HepG2 (cell line): ENCODE measurements at regions not wholly inside any gene's neighbourhood (a gene's known extent, or its start where the extent isn't known, plus 50 kb on each side); places are given as distances from the start of the nearest gene placed in this dataset.

Source experiments
- ARNT ChIP-seq: fragments of 450-650 bp; IDR thresholded peaks from 2 replicates; pipeline ENCODE4 v1.6.1; 2017
- EZH2 ChIP-seq: conservative IDR thresholded peaks from 2 replicates; pipeline ENCODE4 v1.6.1; 2012; ENCODE audit warnings: mild to moderate bottlenecking, low read depth, low read length, moderate library complexity
- GATAD2A ChIP-seq: IDR thresholded peaks from 2 replicates; pipeline ENCODE4 v1.6.1; 2016
- KAT8 ChIP-seq: IDR thresholded peaks from 2 replicates; pipeline ENCODE4 v1.6.1; 2016; ENCODE audit warnings: missing genetic modification reagents, missing compliant biosample characterization
- MAZ ChIP-seq, 2 experiments: sonication (generic) in 1 of 2; formaldehyde crosslinking in 1 of 2; IDR thresholded peaks; 2 replicates each; pipeline versions ENCODE4 v1.5.0 to v1.6.1; 2012 to 2020; ENCODE audit warnings: low read depth in 2 of 2, mild to moderate bottlenecking in 2 of 2, borderline replicate concordance in 1 of 2, improper control_type of control experiment in 1 of 2, low read length in 1 of 2, missing genetic modification reagents in 1 of 2, moderate library complexity in 1 of 2
- NR1H2 ChIP-seq: sonication (generic); formaldehyde crosslinking; IDR thresholded peaks from 2 replicates; pipeline ENCODE4 v1.8.1; 2022; ENCODE audit warnings: low read depth, missing genetic modification reagents, borderline replicate concordance
- RAD21 ChIP-seq: fragments of 450-650 bp; formaldehyde crosslinking; IDR thresholded peaks from 2 replicates; pipeline ENCODE4 v1.5.0; 2020; ENCODE audit warnings: mild to moderate bottlenecking
- SIN3A ChIP-seq: IDR thresholded peaks from 2 replicates; pipeline ENCODE4 v1.6.1; 2011; ENCODE audit warnings: low read depth, mild to moderate bottlenecking, control low read depth, low read length, borderline replicate concordance
- TCF7L2 ChIP-seq: IDR thresholded peaks from 2 replicates; pipeline ENCODE4 v1.6.1; 2011; ENCODE audit warnings: mild to moderate bottlenecking, low read depth, low read length, moderate library complexity
- UBTF ChIP-seq: sonication (generic); formaldehyde crosslinking; IDR thresholded peaks from 2 replicates; pipeline ENCODE4 v1.4.0; 2020; ENCODE audit warnings: mild to moderate bottlenecking, missing genetic modification reagents
- ZBTB14 ChIP-seq: sonication (generic); formaldehyde crosslinking; IDR thresholded peaks from 2 replicates; pipeline ENCODE4 v1.4.0; 2020; ENCODE audit warnings: missing genetic modification reagents
- TF ChIP-seq, protein P1 (sequence below): sonication (generic); formaldehyde crosslinking; IDR thresholded peaks from 2 replicates; pipeline ENCODE4 v1.4.0; 2020; ENCODE audit warnings: missing genetic modification reagents
- TF ChIP-seq, protein P2 (sequence below): sonication (generic); formaldehyde crosslinking; IDR thresholded peaks from 2 replicates; pipeline ENCODE4 v1.8.0; 2022; ENCODE audit warnings: low read depth, missing genetic modification reagents

GRCh38 chr10:124168581-124168980 is 75.2 kb upstream of the CHST15 start:
- TF ChIP-seq, protein P1, sequence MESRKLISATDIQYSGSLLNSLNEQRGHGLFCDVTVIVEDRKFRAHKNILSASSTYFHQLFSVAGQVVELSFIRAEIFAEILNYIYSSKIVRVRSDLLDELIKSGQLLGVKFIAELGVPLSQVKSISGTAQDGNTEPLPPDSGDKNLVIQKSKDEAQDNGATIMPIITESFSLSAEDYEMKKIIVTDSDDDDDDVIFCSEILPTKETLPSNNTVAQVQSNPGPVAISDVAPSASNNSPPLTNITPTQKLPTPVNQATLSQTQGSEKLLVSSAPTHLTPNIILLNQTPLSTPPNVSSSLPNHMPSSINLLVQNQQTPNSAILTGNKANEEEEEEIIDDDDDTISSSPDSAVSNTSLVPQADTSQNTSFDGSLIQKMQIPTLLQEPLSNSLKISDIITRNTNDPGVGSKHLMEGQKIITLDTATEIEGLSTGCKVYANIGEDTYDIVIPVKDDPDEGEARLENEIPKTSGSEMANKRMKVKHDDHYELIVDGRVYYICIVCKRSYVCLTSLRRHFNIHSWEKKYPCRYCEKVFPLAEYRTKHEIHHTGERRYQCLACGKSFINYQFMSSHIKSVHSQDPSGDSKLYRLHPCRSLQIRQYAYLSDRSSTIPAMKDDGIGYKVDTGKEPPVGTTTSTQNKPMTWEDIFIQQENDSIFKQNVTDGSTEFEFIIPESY: no peak
- TF ChIP-seq, protein P2, sequence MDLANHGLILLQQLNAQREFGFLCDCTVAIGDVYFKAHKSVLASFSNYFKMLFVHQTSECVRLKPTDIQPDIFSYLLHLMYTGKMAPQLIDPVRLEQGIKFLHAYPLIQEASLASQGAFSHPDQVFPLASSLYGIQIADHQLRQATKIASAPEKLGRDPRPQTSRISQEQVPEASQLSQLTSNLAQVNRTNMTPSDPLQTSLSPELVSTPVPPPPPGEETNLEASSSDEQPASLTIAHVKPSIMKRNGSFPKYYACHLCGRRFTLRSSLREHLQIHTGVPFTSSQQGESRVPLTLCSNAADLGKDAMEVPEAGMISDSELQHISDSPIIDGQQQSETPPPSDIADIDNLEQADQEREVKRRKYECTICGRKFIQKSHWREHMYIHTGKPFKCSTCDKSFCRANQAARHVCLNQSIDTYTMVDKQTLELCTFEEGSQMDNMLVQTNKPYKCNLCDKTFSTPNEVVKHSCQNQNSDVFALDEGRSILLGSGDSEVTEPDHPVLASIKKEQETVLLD (CRISPR knock-in tag): no peak
- TF ChIP-seq NR1H2 (CRISPR knock-in tag) (no peak), EZH2 (no peak), MAZ (IDR thresholded peaks at IDR 0.05; ENCODE audit: borderline replicate concordance, low read depth, low read length) (no peak), MAZ (CRISPR knock-in tag; IDR thresholded peaks at IDR 0.05; ENCODE audit: low read depth) (no peak), ARNT (no peak), TCF7L2 (no peak), GATAD2A (CRISPR knock-in tag) (no peak), SIN3A (no peak), KAT8 (CRISPR knock-in tag) (no peak), RAD21 (CRISPR knock-in tag) (no peak), UBTF (CRISPR knock-in tag) (no peak), ZBTB14 (CRISPR knock-in tag) (no peak)
